ENCODE measurements at regions not wholly inside any gene's neighbourhood (a gene's known extent, or its start where the extent isn't known, plus 50 kb on each side); places are given as distances from the start of the nearest gene placed in this dataset.

DNA sequence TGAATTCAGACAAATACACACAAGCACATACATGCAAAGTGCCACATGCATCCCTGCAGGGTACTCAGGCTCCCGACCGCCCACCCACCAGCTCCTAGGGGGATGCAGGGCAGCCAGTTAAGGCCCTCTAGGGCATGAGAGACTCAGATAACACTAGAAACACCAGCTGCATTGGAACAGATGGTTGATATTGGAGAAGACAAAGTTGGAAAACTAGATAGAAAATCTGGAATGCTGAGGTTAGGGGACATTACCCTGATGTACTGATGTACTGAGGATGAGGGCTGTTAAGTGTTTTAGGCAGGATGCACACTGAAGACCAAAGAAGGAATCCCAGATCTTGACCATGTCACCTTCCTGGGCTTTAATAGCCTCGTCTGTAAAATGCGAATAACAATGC, 134.6 kb upstream of the ECI2 start:
- Histone ChIP-seq H3K9me3 (ENCODE audit: severe bottlenecking) (no peaks in the 10 kb centered on the region), H3K4me3 (ENCODE audit: low read depth, low read length) (no peak overlapping the region), H3K36me3 (no peaks in the 10 kb centered on the region), H3K27me3 (ENCODE audit: insufficient read depth, low read depth, severe bottlenecking) (peaks cover 36% of the 10 kb centered on the region), H3K27ac (no peak overlapping the region)
- TF ChIP-seq, protein P1, sequence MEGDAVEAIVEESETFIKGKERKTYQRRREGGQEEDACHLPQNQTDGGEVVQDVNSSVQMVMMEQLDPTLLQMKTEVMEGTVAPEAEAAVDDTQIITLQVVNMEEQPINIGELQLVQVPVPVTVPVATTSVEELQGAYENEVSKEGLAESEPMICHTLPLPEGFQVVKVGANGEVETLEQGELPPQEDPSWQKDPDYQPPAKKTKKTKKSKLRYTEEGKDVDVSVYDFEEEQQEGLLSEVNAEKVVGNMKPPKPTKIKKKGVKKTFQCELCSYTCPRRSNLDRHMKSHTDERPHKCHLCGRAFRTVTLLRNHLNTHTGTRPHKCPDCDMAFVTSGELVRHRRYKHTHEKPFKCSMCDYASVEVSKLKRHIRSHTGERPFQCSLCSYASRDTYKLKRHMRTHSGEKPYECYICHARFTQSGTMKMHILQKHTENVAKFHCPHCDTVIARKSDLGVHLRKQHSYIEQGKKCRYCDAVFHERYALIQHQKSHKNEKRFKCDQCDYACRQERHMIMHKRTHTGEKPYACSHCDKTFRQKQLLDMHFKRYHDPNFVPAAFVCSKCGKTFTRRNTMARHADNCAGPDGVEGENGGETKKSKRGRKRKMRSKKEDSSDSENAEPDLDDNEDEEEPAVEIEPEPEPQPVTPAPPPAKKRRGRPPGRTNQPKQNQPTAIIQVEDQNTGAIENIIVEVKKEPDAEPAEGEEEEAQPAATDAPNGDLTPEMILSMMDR (IDR thresholded peaks at IDR 0.05; ENCODE audit: low read depth, low read length): no peak
- DNase-seq: no peak

DNA sequence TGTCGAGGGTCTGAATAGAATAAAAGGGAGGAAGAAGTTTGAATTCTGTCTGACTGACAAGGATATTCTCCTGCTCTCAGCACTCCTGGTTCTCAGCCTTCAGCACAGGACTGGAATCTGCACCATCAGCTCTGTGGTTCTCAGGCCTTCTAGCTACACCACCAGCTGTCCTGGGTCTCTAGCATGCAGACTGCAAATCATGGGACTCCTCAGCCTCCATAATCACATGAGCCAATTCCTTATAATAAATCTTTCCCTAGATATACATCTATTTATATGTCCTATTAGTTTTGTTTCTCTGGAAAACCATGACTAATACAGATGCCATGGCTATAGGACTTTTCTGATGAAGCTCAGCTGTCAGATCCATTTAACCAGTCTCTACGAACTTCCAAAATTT, 132.8 kb upstream of the ECI2 start:
- H3K27ac ChIP-seq: no peak overlapping the region
- H3K27me3 ChIP-seq (ENCODE audit: insufficient read depth, low read depth, severe bottlenecking): peaks cover 44% of the 10 kb centered on the region
- no peak overlapping the region for H3K4me3 ChIP-seq (ENCODE audit: low read depth, low read length)
- no peaks in the 10 kb centered on the region for H3K9me3 ChIP-seq (ENCODE audit: severe bottlenecking)
- TF ChIP-seq, protein P1 (IDR thresholded peaks at IDR 0.05; ENCODE audit: low read depth, low read length): no peak
- H3K36me3 ChIP-seq: no peaks in the 10 kb centered on the region
- DNase-seq: no peak

DNA sequence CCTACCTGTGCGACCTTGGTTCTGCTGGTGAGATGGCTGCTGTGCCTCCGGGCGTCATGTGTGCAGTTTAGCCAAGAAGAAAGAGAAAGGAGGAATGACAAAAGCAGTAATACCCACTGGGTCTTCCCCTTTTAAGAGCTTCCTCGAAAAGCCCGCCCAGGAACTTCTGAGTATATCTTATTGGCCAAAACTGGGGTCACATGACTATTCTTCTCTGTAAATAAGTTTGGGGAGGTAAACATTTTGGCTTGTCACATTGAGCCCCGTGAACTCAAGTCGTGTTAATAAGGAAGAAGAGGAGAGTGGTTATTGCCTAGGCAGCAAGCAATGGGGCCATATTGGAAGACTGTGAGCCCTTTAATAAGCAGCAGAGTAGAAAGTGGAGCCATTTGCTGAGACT, 130.4 kb upstream of the ECI2 start:
- H3K36me3 ChIP-seq: no peaks in the 10 kb centered on the region
- TF ChIP-seq, protein P1 (IDR thresholded peaks at IDR 0.05; ENCODE audit: low read depth, low read length): no peak
- no peaks in the 10 kb centered on the region for H3K9me3 ChIP-seq (ENCODE audit: severe bottlenecking)
- H3K27me3 ChIP-seq (ENCODE audit: insufficient read depth, low read depth, severe bottlenecking): peaks cover 48% of the 10 kb centered on the region
- no peak for DNase-seq
- no peak overlapping the region for H3K4me3 ChIP-seq (ENCODE audit: low read depth, low read length)
- H3K27ac ChIP-seq: no peak overlapping the region

DNA sequence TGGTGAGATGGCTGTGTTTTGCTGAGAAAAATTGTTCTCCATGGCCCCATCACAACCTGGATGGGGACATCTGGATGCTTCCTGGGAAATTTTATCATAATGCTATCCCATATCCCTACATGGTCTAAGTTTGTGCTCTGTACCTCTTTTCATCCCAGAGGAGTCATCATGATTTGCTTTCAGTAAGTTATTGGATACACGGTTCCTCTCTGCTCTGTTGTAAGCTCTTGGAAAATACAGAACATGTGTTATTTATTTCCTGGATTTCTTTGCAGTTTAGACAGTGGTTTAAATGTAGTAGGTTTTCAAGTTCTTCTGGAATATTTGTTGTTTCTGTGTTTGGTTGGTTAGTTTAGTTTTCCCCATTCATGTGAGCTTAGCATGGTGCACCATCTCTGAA, 129.2 kb upstream of the ECI2 start:
- DNase-seq: no peak
- Histone ChIP-seq H3K27me3 (ENCODE audit: insufficient read depth, low read depth, severe bottlenecking) (peaks cover 41% of the 10 kb centered on the region), H3K4me3 (ENCODE audit: low read depth, low read length) (no peak overlapping the region), H3K27ac (no peak overlapping the region), H3K36me3 (no peaks in the 10 kb centered on the region), H3K9me3 (ENCODE audit: severe bottlenecking) (no peaks in the 10 kb centered on the region)
- TF ChIP-seq, protein P1 (IDR thresholded peaks at IDR 0.05; ENCODE audit: low read depth, low read length): no peak

DNA sequence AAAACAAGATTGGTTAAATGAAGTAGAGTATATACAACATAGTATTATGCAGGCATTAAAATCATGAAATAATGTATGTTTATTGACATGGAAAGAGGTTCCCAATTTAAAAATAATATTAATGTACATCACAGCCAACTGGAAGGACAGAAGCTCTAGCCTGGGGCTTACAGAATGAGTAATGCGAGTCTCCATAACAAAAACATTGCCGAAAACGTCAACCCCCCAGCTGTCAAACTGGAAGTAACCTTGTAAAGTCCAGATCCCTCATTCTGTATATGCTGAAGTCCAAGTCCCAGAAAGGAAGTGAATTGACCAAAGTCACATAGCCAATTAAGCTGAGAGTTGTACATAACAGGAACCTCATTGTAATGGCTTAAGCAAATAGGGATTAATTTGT, 128.7 kb upstream of the ECI2 start:
- TF ChIP-seq, protein P1 (IDR thresholded peaks at IDR 0.05; ENCODE audit: low read depth, low read length): no peak
- Histone ChIP-seq H3K27me3 (ENCODE audit: insufficient read depth, low read depth, severe bottlenecking) (peaks cover 39% of the 10 kb centered on the region), H3K4me3 (ENCODE audit: low read depth, low read length) (no peak overlapping the region), H3K27ac (no peak overlapping the region), H3K9me3 (ENCODE audit: severe bottlenecking) (no peaks in the 10 kb centered on the region), H3K36me3 (no peaks in the 10 kb centered on the region)
- DNase-seq: no peak

DNA sequence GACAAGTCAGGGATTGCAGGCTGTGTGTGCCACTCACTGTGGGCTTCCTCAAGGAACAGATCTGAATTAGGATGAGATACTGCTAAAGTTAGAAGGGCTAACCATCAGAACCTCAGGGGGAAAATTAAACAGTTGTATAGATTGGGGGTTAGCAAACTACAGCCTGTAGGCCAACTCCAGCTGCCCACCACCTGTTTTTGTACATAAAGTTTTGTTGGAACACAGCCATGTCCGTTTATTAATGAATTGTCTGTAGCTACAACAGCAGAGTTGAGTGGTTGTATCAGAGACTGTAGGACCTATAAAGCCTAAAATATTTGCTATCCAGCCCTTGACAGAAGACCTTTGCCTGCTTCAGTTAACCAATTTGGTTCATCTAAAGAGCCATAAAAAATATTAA, 127.2 kb upstream of the ECI2 start:
- Histone ChIP-seq H3K27me3 (ENCODE audit: insufficient read depth, low read depth, severe bottlenecking) (peaks cover 28% of the 10 kb centered on the region), H3K36me3 (no peaks in the 10 kb centered on the region), H3K27ac (no peak overlapping the region), H3K4me3 (ENCODE audit: low read depth, low read length) (no peak overlapping the region), H3K9me3 (ENCODE audit: severe bottlenecking) (no peaks in the 10 kb centered on the region)
- no peak for DNase-seq
- TF ChIP-seq, protein P1 (IDR thresholded peaks at IDR 0.05; ENCODE audit: low read depth, low read length): no peak

Data from WERI-Rb-1 (cell line).